PC-9 (cell line): ENCODE measurements at regions not wholly inside any gene's neighbourhood (a gene's known extent, or its start where the extent isn't known, plus 50 kb on each side); places are given as distances from the start of the nearest gene placed in this dataset.

ENCODE experiments used
- BruUV-seq: library from RNA; stranded (reverse); fragments of 400-500 nt; replicated peaks from 2 replicates; lab custom pipeline; 2021; lab: Mats Ljungman, UMichigan
- CTCF ChIA-PET: fragments of 300-600 bp; sonication (Branson Sonifier 250); formaldehyde crosslinking; loops from one replicate; lab custom pipeline; 2022; ENCODE audit warnings: antibody characterized with exemption; lab: Charles Lee
- POLR2A ChIA-PET: fragments of 300-600 bp; sonication (Branson Sonifier 250); formaldehyde crosslinking; loops from one replicate; lab custom pipeline; 2022; ENCODE audit warnings: antibody characterized with exemption; ENCODE audit not compliant: unreplicated experiment; lab: Charles Lee
- DNase-seq, 2 experiments: peaks; one replicate each; pipeline versions ENCODE4 v3.0.0 to v3.0.0-alpha.2; 2015 to 2022; ENCODE audit warnings: mixed read lengths in 1 of 2
- H2AFZ ChIP-seq: fragments of 200-600 bp; sonication (generic); 2 replicates; pipeline ENCODE4 v1.8.1; 2017; ENCODE audit warnings: antibody characterized with exemption
- H3F3A ChIP-seq: fragments of 200-600 bp; sonication (generic); 2 replicates; pipeline ENCODE4 v1.8.1; 2017; ENCODE audit warnings: antibody characterized with exemption, mild to moderate bottlenecking, low read depth; ENCODE audit not compliant: insufficient read depth
- H3K27ac ChIP-seq: fragments of 200-600 bp; sonication (generic); 2 replicates; pipeline ENCODE4 v1.6.1; 2016; ENCODE audit warnings: mixed run types
- H3K27me3 ChIP-seq: fragments of 200-600 bp; sonication (generic); 2 replicates; pipeline ENCODE4 v1.6.1; 2016; ENCODE audit warnings: low read depth, mixed run types; ENCODE audit not compliant: insufficient read depth
- H3K36me3 ChIP-seq: fragments of 200-600 bp; sonication (generic); 2 replicates; pipeline ENCODE4 v1.6.1; 2016; ENCODE audit warnings: low read depth, mixed run types
- H3K4me1 ChIP-seq: fragments of 200-600 bp; sonication (generic); replicated peaks from 2 replicates; pipeline ENCODE4 v1.6.1; 2016; ENCODE audit warnings: mixed run types; ENCODE audit not compliant: insufficient read depth
- H3K4me2 ChIP-seq: fragments of 200-600 bp; sonication (generic); 2 replicates; pipeline ENCODE4 v1.6.1; 2017; ENCODE audit warnings: mixed run types
- H3K4me3 ChIP-seq: fragments of 200-600 bp; sonication (generic); 2 replicates; pipeline ENCODE4 v1.6.1; 2016; ENCODE audit warnings: mixed run types
- H3K79me2 ChIP-seq: fragments of 200-600 bp; sonication (generic); 2 replicates; pipeline ENCODE4 v1.6.1; 2017; ENCODE audit warnings: low read depth, mixed run types
- H3K9me2 ChIP-seq: fragments of 200-600 bp; sonication (generic); 2 replicates; pipeline ENCODE4 v1.8.1; 2017; ENCODE audit warnings: mild to moderate bottlenecking; ENCODE audit not compliant: insufficient read depth
- H3K9me3 ChIP-seq: fragments of 200-600 bp; sonication (generic); 2 replicates; pipeline ENCODE4 v1.8.1; 2016; ENCODE audit warnings: low read depth; ENCODE audit not compliant: insufficient read depth
- H4K20me1 ChIP-seq: fragments of 200-600 bp; sonication (generic); 2 replicates; pipeline ENCODE4 v1.8.1; 2017; ENCODE audit not compliant: insufficient read depth
- EZH2 ChIP-seq: fragments of 200-600 bp; sonication (generic); IDR thresholded peaks from 2 replicates; pipeline ENCODE4 v1.8.0; 2017; ENCODE audit warnings: antibody characterized with exemption, low read depth
- intact Hi-C: fragments of 100-400 bp; cut with micrococcal nuclease; formaldehyde crosslinking; loops from one replicate; pipeline ENCODE4 v1.10.0; 2022; ENCODE audit not compliant: unreplicated experiment
- TF ChIP-seq, protein P1 (sequence below): fragments of 200-600 bp; sonication (generic); conservative IDR thresholded peaks from 2 replicates; pipeline ENCODE4 v1.6.1; 2017; ENCODE audit warnings: mixed run types, antibody characterized with exemption, mild to moderate bottlenecking, moderate library complexity

GRCh38 chr13:72201726-72202125, 334.7 kb upstream of the DACH1 start:
- Histone ChIP-seq H3K27ac (no peak overlapping the region), H3K9me3 (no peaks in the 10 kb centered on the region), H3F3A (no peaks in the 10 kb centered on the region), H3K4me1 (no peaks in the 10 kb centered on the region), H3K4me3 (no peak overlapping the region), H3K4me2 (no peak overlapping the region), H2AFZ (no peak overlapping the region), H3K27me3 (no peaks in the 10 kb centered on the region), H3K36me3 (no peaks in the 10 kb centered on the region), H3K9me2 (no peaks in the 10 kb centered on the region), H3K79me2 (no peaks in the 10 kb centered on the region), H4K20me1 (no peaks in the 10 kb centered on the region)
- no TSS peak for BruUV-seq
- CTCF ChIA-PET = no interaction called here
- POLR2A ChIA-PET = no interaction called here
- TF ChIP-seq EZH2 = no peak
- TF ChIP-seq, protein P1, sequence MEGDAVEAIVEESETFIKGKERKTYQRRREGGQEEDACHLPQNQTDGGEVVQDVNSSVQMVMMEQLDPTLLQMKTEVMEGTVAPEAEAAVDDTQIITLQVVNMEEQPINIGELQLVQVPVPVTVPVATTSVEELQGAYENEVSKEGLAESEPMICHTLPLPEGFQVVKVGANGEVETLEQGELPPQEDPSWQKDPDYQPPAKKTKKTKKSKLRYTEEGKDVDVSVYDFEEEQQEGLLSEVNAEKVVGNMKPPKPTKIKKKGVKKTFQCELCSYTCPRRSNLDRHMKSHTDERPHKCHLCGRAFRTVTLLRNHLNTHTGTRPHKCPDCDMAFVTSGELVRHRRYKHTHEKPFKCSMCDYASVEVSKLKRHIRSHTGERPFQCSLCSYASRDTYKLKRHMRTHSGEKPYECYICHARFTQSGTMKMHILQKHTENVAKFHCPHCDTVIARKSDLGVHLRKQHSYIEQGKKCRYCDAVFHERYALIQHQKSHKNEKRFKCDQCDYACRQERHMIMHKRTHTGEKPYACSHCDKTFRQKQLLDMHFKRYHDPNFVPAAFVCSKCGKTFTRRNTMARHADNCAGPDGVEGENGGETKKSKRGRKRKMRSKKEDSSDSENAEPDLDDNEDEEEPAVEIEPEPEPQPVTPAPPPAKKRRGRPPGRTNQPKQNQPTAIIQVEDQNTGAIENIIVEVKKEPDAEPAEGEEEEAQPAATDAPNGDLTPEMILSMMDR = no peak
- no peak for DNase-seq
- intact Hi-C loops = no loop called here

GRCh38 chr13:72199640-72200039, 332.6 kb upstream of the DACH1 start:
- H3K36me3 ChIP-seq = no peaks in the 10 kb centered on the region
- intact Hi-C loops = no loop called here
- no peaks in the 10 kb centered on the region for H3K9me3 ChIP-seq
- no peak overlapping the region for H3K27ac ChIP-seq
- DNase-seq = no peak
- no TSS peak for BruUV-seq
- H3K4me3 ChIP-seq = no peak overlapping the region
- H3K4me2 ChIP-seq = no peak overlapping the region
- no peaks in the 10 kb centered on the region for H3K79me2 ChIP-seq
- no peaks in the 10 kb centered on the region for H4K20me1 ChIP-seq
- no peaks in the 10 kb centered on the region for H3K9me2 ChIP-seq
- ChIA-PET CTCF (no interaction called here), POLR2A (no interaction called here)
- no peak overlapping the region for H2AFZ ChIP-seq
- H3K4me1 ChIP-seq = no peaks in the 10 kb centered on the region
- no peaks in the 10 kb centered on the region for H3F3A ChIP-seq
- H3K27me3 ChIP-seq = no peaks in the 10 kb centered on the region
- TF ChIP-seq, protein P1 = no peak
- TF ChIP-seq EZH2 = no peak

GRCh38 chr13:72198967-72199560, 332.1 kb upstream of the DACH1 start:
- Histone ChIP-seq H2AFZ (no peak overlapping the region), H3K4me2 (no peak overlapping the region), H3K36me3 (no peaks in the 10 kb centered on the region), H3K9me3 (no peaks in the 10 kb centered on the region), H4K20me1 (no peaks in the 10 kb centered on the region), H3K27ac (no peak overlapping the region), H3K9me2 (no peaks in the 10 kb centered on the region), H3K4me3 (no peak overlapping the region), H3K79me2 (no peaks in the 10 kb centered on the region), H3K4me1 (no peaks in the 10 kb centered on the region), H3F3A (no peaks in the 10 kb centered on the region), H3K27me3 (no peaks in the 10 kb centered on the region)
- ChIA-PET POLR2A (no interaction called here), CTCF (no interaction called here)
- TF ChIP-seq EZH2 = no peak
- TF ChIP-seq, protein P1 = no peak
- intact Hi-C loops = no loop called here
- no TSS peak for BruUV-seq
- no peak for DNase-seq
